Neural cell (in vitro differentiated cells): ENCODE measurements at regions not wholly inside any gene's neighbourhood (a gene's known extent, or its start where the extent isn't known, plus 50 kb on each side); places are given as distances from the start of the nearest gene placed in this dataset.

Source experiments
- H2AFZ ChIP-seq: fragments of 200-600, 300-800 bp; sonication (generic), shearing (Covaris generic); 2 replicates; pipeline ENCODE4 v1.6.0; 2014; ENCODE audit warnings: low read depth, mild to moderate bottlenecking, antibody characterized with exemption, low read length, moderate library complexity
- H3F3A ChIP-seq: fragments of 200-600 bp; shearing (Covaris generic); 2 replicates; pipeline ENCODE4 v1.6.1; 2016; ENCODE audit warnings: mild to moderate bottlenecking, moderate library complexity, mixed read lengths, antibody characterized with exemption, low read length; ENCODE audit not compliant: insufficient read depth, poor library complexity, severe bottlenecking
- H3K27ac ChIP-seq: fragments of 200-600, 300-800 bp; sonication (generic), shearing (Covaris generic); 2 replicates; pipeline ENCODE4 v1.5.1; 2014; ENCODE audit warnings: mild to moderate bottlenecking, low read length, moderate library complexity
- H3K27me3 ChIP-seq: fragments of 300-800, 200-600 bp; sonication (generic), shearing (Covaris generic); 2 replicates; pipeline ENCODE4 v1.6.0; 2014; ENCODE audit warnings: mild to moderate bottlenecking, low read depth, low read length, moderate library complexity; ENCODE audit not compliant: insufficient read depth
- H3K36me3 ChIP-seq: fragments of 300-800, 200-600 bp; sonication (generic), shearing (Covaris generic); 2 replicates; pipeline ENCODE4 v1.5.1; 2014; ENCODE audit warnings: mild to moderate bottlenecking, antibody characterized with exemption, low read length, moderate library complexity; ENCODE audit not compliant: insufficient read depth
- H3K4me2 ChIP-seq: fragments of 300-800, 200-600 bp; sonication (generic), shearing (Covaris generic); 2 replicates; pipeline ENCODE4 v1.6.0; 2014; ENCODE audit warnings: mild to moderate bottlenecking, low read length
- H3K4me3 ChIP-seq: fragments of 300-800, 200-600 bp; sonication (generic), shearing (Covaris generic); 2 replicates; pipeline ENCODE4 v1.5.1; 2014; ENCODE audit warnings: mild to moderate bottlenecking, low read length, moderate library complexity
- H3K79me2 ChIP-seq: fragments of 200-600 bp; shearing (Covaris generic); replicated peaks from 2 replicates; pipeline ENCODE4 v1.6.0; 2014; ENCODE audit warnings: mild to moderate bottlenecking, low read length, moderate library complexity; ENCODE audit not compliant: insufficient read depth
- H3K9ac ChIP-seq: fragments of 300-800, 200-600 bp; sonication (generic), shearing (Covaris generic); 2 replicates; pipeline ENCODE4 v1.6.1; 2016; ENCODE audit warnings: mild to moderate bottlenecking, low read length, mixed read lengths
- H3K9me2 ChIP-seq: fragments of 200-600 bp; shearing (Covaris generic); 2 replicates; pipeline ENCODE4 v1.6.1; 2016; ENCODE audit warnings: mild to moderate bottlenecking, low read length, mixed read lengths; ENCODE audit not compliant: insufficient read depth
- H3K9me3 ChIP-seq: fragments of 200-600, 300-800 bp; sonication (generic), shearing (Covaris generic); 2 replicates; pipeline ENCODE4 v1.6.1; 2016; ENCODE audit warnings: mild to moderate bottlenecking, mixed run types, low read length, moderate library complexity, mixed read lengths
- H4K20me1 ChIP-seq: fragments of 200-600 bp; shearing (Covaris generic); 2 replicates; pipeline ENCODE4 v1.6.1; 2016; ENCODE audit warnings: mild to moderate bottlenecking, mixed run types; ENCODE audit not compliant: insufficient read depth
- EP300 ChIP-seq: fragments of 450-650 bp; conservative IDR thresholded peaks from 2 replicates; pipeline ENCODE4 v1.6.1; 2014; ENCODE audit warnings: antibody characterized with exemption, mild to moderate bottlenecking, moderate library complexity; ENCODE audit not compliant: poor library complexity, severe bottlenecking
- EZH2 ChIP-seq: fragments of 200-600, 300-800 bp; shearing (Covaris generic), sonication (generic); IDR thresholded peaks from 2 replicates; pipeline ENCODE4 v1.6.1; 2014; ENCODE audit warnings: antibody characterized with exemption, low read length, borderline replicate concordance, mild to moderate bottlenecking; ENCODE audit not compliant: insufficient read depth, poor library complexity, severe bottlenecking
- MXI1 ChIP-seq: fragments of 450-650 bp; conservative IDR thresholded peaks from 2 replicates; pipeline ENCODE4 v1.6.1; 2014; ENCODE audit warnings: antibody characterized with exemption, mild to moderate bottlenecking; ENCODE audit not compliant: poor library complexity, severe bottlenecking
- POLR2AphosphoS5 ChIP-seq: IDR thresholded peaks from 2 replicates; pipeline ENCODE4 v1.6.1; 2012
- RAD21 ChIP-seq: fragments of 450-650 bp; conservative IDR thresholded peaks from 2 replicates; pipeline ENCODE4 v1.6.1; 2014; ENCODE audit warnings: antibody characterized with exemption, mild to moderate bottlenecking, moderate library complexity
- REST ChIP-seq: IDR thresholded peaks from 2 replicates; pipeline ENCODE4 v1.6.1; 2012; ENCODE audit warnings: borderline replicate concordance
- SMC3 ChIP-seq: fragments of 450-650 bp; conservative IDR thresholded peaks from 2 replicates; pipeline ENCODE4 v1.6.1; 2014; ENCODE audit warnings: antibody characterized with exemption, mild to moderate bottlenecking, moderate library complexity; ENCODE audit not compliant: poor library complexity
- TAF1 ChIP-seq: IDR thresholded peaks from 2 replicates; pipeline ENCODE4 v1.6.1; 2012; ENCODE audit warnings: low read depth
- TF ChIP-seq, protein P1 (sequence below): fragments of 450-650 bp; IDR thresholded peaks from 2 replicates; pipeline ENCODE4 v1.5.1; 2014; ENCODE audit warnings: antibody characterized with exemption, mild to moderate bottlenecking, moderate library complexity; ENCODE audit not compliant: poor library complexity, severe bottlenecking

- no peaks in the 10 kb centered on the region for H3K9me2 ChIP-seq
- H3F3A ChIP-seq = no peaks in the 10 kb centered on the region
- H3K27me3 ChIP-seq = no peaks in the 10 kb centered on the region
- TF ChIP-seq POLR2AphosphoS5 = no peak
- no peak for TF ChIP-seq EP300
- TF ChIP-seq TAF1 = no peak
- TF ChIP-seq RAD21 = no peak
- TF ChIP-seq REST = no peak
- no peak for TF ChIP-seq MXI1
- no peak for TF ChIP-seq EZH2
- TF ChIP-seq, protein P1, sequence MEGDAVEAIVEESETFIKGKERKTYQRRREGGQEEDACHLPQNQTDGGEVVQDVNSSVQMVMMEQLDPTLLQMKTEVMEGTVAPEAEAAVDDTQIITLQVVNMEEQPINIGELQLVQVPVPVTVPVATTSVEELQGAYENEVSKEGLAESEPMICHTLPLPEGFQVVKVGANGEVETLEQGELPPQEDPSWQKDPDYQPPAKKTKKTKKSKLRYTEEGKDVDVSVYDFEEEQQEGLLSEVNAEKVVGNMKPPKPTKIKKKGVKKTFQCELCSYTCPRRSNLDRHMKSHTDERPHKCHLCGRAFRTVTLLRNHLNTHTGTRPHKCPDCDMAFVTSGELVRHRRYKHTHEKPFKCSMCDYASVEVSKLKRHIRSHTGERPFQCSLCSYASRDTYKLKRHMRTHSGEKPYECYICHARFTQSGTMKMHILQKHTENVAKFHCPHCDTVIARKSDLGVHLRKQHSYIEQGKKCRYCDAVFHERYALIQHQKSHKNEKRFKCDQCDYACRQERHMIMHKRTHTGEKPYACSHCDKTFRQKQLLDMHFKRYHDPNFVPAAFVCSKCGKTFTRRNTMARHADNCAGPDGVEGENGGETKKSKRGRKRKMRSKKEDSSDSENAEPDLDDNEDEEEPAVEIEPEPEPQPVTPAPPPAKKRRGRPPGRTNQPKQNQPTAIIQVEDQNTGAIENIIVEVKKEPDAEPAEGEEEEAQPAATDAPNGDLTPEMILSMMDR = no peak
- no peak for TF ChIP-seq SMC3
- H3K27ac ChIP-seq = no peak overlapping the region
- H3K4me3 ChIP-seq = no peak overlapping the region
- no peak overlapping the region for H2AFZ ChIP-seq
- H3K9me3 ChIP-seq = peaks cover 6% of the 10 kb centered on the region
- H3K36me3 ChIP-seq = no peaks in the 10 kb centered on the region
- H3K79me2 ChIP-seq = no peaks in the 10 kb centered on the region
- no peak overlapping the region for H3K9ac ChIP-seq
- no peak overlapping the region for H3K4me2 ChIP-seq
- no peaks in the 10 kb centered on the region for H4K20me1 ChIP-seq
These were observed 139.5 kb downstream of the METTL4 start for GRCh38 chr18:2431806-2432205.

DNA sequence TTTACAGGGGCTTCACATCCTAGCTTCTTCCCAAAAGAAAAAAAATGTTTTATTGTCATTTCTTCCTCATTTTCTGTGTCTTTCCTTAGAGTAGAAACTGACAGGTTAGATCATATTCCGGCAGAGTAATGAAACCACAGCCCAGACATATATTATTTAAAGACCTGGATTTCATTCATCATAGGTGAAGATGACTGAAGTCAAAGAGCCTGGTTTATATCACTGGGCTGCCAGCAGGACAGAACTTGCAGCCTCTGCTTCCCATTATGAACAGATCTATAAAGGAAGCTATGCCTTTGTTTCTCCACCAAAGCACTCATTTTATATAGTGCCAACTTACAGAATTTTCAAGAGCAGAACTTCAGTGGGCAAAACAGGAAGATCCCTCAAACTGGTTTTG is 137.9 kb downstream of the METTL4 start:
- H3K9ac ChIP-seq = no peak overlapping the region
- no peak overlapping the region for H2AFZ ChIP-seq
- no peaks in the 10 kb centered on the region for H3K27me3 ChIP-seq
- no peaks in the 10 kb centered on the region for H3F3A ChIP-seq
- TF ChIP-seq EZH2 = no peak
- TF ChIP-seq POLR2AphosphoS5 = no peak
- TF ChIP-seq MXI1 = no peak
- TF ChIP-seq EP300 = no peak
- TF ChIP-seq RAD21 = no peak
- TF ChIP-seq TAF1 = no peak
- no peak for TF ChIP-seq REST
- no peak for TF ChIP-seq SMC3
- TF ChIP-seq, protein P1 = no peak
- no peaks in the 10 kb centered on the region for H4K20me1 ChIP-seq
- no peak overlapping the region for H3K27ac ChIP-seq
- H3K79me2 ChIP-seq = no peaks in the 10 kb centered on the region
- H3K4me2 ChIP-seq = no peak overlapping the region
- H3K9me3 ChIP-seq = peaks cover 6% of the 10 kb centered on the region
- H3K9me2 ChIP-seq = no peaks in the 10 kb centered on the region
- H3K36me3 ChIP-seq = no peaks in the 10 kb centered on the region
- no peak overlapping the region for H3K4me3 ChIP-seq
